B cell (primary cell): ENCODE measurements at regions not wholly inside any gene's neighbourhood (a gene's known extent, or its start where the extent isn't known, plus 50 kb on each side); places are given as distances from the start of the nearest gene placed in this dataset.

Experiments
- EZH2 ChIP-seq: IDR thresholded peaks from 2 replicates; pipeline ENCODE4 v1.6.1; 2012; ENCODE audit warnings: borderline replicate concordance, low read depth, mild to moderate bottlenecking, moderate library complexity, low read length; ENCODE audit not compliant: insufficient read depth, poor library complexity, severe bottlenecking
- TF ChIP-seq, protein P1 (sequence below): fragments of 200-600 bp; IDR thresholded peaks from one replicate; pipeline ENCODE4 v1.8.0; 2022; ENCODE audit warnings: antibody characterized with exemption, mild to moderate bottlenecking

GRCh38 chr6:62746161-62746560, 460.1 kb upstream of the KHDRBS2 start:
- TF ChIP-seq, protein P1, sequence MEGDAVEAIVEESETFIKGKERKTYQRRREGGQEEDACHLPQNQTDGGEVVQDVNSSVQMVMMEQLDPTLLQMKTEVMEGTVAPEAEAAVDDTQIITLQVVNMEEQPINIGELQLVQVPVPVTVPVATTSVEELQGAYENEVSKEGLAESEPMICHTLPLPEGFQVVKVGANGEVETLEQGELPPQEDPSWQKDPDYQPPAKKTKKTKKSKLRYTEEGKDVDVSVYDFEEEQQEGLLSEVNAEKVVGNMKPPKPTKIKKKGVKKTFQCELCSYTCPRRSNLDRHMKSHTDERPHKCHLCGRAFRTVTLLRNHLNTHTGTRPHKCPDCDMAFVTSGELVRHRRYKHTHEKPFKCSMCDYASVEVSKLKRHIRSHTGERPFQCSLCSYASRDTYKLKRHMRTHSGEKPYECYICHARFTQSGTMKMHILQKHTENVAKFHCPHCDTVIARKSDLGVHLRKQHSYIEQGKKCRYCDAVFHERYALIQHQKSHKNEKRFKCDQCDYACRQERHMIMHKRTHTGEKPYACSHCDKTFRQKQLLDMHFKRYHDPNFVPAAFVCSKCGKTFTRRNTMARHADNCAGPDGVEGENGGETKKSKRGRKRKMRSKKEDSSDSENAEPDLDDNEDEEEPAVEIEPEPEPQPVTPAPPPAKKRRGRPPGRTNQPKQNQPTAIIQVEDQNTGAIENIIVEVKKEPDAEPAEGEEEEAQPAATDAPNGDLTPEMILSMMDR: no peak
- TF ChIP-seq EZH2: no peak
